Activated CD8-positive, alpha-beta memory T cell treated with anti-CD3 and anti-CD28 coated beads, Interleukin-2, amount 10 ng/mL, durations not matched to agents 7 days and 5 days (primary cell): ENCODE measurements at regions not wholly inside any gene's neighbourhood (a gene's known extent, or its start where the extent isn't known, plus 50 kb on each side); places are given as distances from the start of the nearest gene placed in this dataset.
"Not testable (repeated sequence)": the region's sequence is repeated elsewhere in the genome, so short reads cannot be mapped to it uniquely, and the experiment has no call there.

Experiments
- ATAC-seq: fragments of 150-1000 bp; cut with Tn5 transposase; one replicate; pipeline ENCODE4 v1.10.0; 2021; ENCODE audit warnings: moderate library complexity
- CTCF ChIA-PET: fragments of 350-600 bp; sonication (Branson Sonifier 250); formaldehyde crosslinking; loops from one replicate; lab custom pipeline; 2021; ENCODE audit warnings: antibody characterized with exemption; lab: Charles Lee
- DNase-seq: peaks from one replicate; pipeline ENCODE4 v3.0.0-alpha.2; 2020
- H3K27ac Mint-ChIP-seq: one replicate; pipeline ENCODE4 v1.8.0; 2021; ENCODE audit warnings: mild to moderate bottlenecking, mixed read lengths
- H3K27me3 Mint-ChIP-seq: one replicate; pipeline ENCODE4 v1.8.0; 2021; ENCODE audit warnings: mixed read lengths
- H3K36me3 Mint-ChIP-seq: one replicate; pipeline ENCODE4 v1.8.0; 2021; ENCODE audit warnings: mild to moderate bottlenecking, mixed read lengths
- H3K4me1 Mint-ChIP-seq: one replicate; pipeline ENCODE4 v1.8.0; 2021; ENCODE audit warnings: mixed read lengths
- H3K4me3 Mint-ChIP-seq: one replicate; pipeline ENCODE4 v1.8.0; 2021; ENCODE audit warnings: mild to moderate bottlenecking, moderate library complexity, mixed read lengths
- H3K9me3 Mint-ChIP-seq: one replicate; pipeline ENCODE4 v1.8.0; 2022; ENCODE audit warnings: low read depth, mixed read lengths

GRCh38 chr11:69912161-69912910, 93.1 kb upstream of the FGF3 start:
- H3K27ac Mint-ChIP-seq = no peak overlapping the region
- no peak overlapping the region for H3K4me3 Mint-ChIP-seq
- ATAC-seq (no peak), DNase-seq (no peak)
- CTCF ChIA-PET = no interaction called here
- H3K9me3 Mint-ChIP-seq = no peaks in the 10 kb centered on the region
- H3K27me3 Mint-ChIP-seq = no peaks in the 10 kb centered on the region
- H3K36me3 Mint-ChIP-seq = no peaks in the 10 kb centered on the region
- no peaks in the 10 kb centered on the region for H3K4me1 Mint-ChIP-seq

- ATAC-seq = peak; percentile 36
- Mint-ChIP-seq H3K9me3 (no peaks in the 10 kb centered on the region), H3K4me3 (no peak overlapping the region), H3K4me1 (no peaks in the 10 kb centered on the region), H3K36me3 (no peaks in the 10 kb centered on the region), H3K27me3 (no peaks in the 10 kb centered on the region), H3K27ac (no peak overlapping the region)
- DNase-seq = no peak
- CTCF ChIA-PET = interaction anchor here (1.0 kb wide), 1 partner anchor 228 kb away, joined by 3 read pairs; no protein-coding TSS in a partner anchor
These were observed 93.8 kb upstream of the FGF3 start for GRCh38 chr11:69912911-69913451.

DNA sequence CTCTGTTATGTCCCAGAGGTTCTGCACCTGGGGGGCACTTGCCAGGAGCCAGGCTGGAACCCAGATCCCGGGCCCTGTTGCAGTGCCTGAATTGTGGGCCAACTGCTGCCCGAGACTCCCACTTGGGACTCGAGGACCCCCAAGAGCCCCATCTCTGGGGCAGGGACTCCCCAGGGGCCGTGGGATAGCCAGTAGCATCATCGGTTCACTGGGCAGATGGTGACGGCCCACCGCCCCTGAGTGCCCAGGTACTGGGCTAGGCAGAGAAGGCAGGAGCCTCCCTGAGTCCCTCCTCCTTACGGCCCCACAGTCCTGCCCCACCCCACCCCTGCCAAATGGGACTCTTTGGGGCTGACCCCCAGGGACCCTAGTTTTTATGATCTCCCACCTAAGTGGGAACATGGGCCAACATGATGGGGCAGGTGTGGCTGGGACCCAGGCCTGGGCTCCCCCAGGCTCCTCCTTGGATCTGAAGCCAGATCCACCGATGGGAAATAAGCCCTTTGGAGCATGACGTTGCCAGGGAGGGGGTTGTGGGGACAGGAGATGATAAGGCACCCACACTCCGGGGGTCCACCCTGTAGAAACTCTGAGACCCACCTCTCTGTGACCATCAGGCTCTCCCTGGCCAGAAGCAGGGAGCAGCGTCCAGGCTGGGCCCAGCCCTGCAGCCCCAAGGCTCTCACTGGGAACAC, 94.5 kb upstream of the FGF3 start:
- ATAC-seq (no peak), DNase-seq (no peak)
- no peaks in the 10 kb centered on the region for H3K27me3 Mint-ChIP-seq
- no peaks in the 10 kb centered on the region for H3K36me3 Mint-ChIP-seq
- CTCF ChIA-PET = interaction anchor here (1.0 kb wide), 1 partner anchor 229 kb away, joined by 3 read pairs; no protein-coding TSS in a partner anchor
- no peak overlapping the region for H3K27ac Mint-ChIP-seq
- H3K4me3 Mint-ChIP-seq = no peak overlapping the region
- H3K9me3 Mint-ChIP-seq = no peaks in the 10 kb centered on the region
- H3K4me1 Mint-ChIP-seq = no peaks in the 10 kb centered on the region

GRCh38 chr11:69914286-69915150, 95.3 kb upstream of the FGF3 start:
- Mint-ChIP-seq H3K27ac (no peak overlapping the region), H3K4me3 (no peak overlapping the region), H3K27me3 (no peaks in the 10 kb centered on the region), H3K9me3 (no peaks in the 10 kb centered on the region), H3K36me3 (no peaks in the 10 kb centered on the region), H3K4me1 (no peaks in the 10 kb centered on the region)
- ATAC-seq = no peak
- CTCF ChIA-PET = interaction anchor here (0.7 to 2.6 kb wide), 6 partner anchors 12 to 290 kb away, joined by 3 to 17 read pairs (median 4); no protein-coding TSS in a partner anchor
- DNase-seq = no peak

- H3K36me3 Mint-ChIP-seq = no peaks in the 10 kb centered on the region
- ATAC-seq (no peak), DNase-seq (no peak)
- no peaks in the 10 kb centered on the region for H3K27me3 Mint-ChIP-seq
- no peak overlapping the region for H3K4me3 Mint-ChIP-seq
- CTCF ChIA-PET = interaction anchor here (0.7 to 2.6 kb wide), 6 partner anchors 13 to 289 kb away, joined by 3 to 17 read pairs (median 4); no protein-coding TSS in a partner anchor
- no peak overlapping the region for H3K27ac Mint-ChIP-seq
- H3K4me1 Mint-ChIP-seq = no peaks in the 10 kb centered on the region
- H3K9me3 Mint-ChIP-seq = no peaks in the 10 kb centered on the region
These were observed 95.9 kb upstream of the FGF3 start for GRCh38 chr11:69915151-69915500.

DNA sequence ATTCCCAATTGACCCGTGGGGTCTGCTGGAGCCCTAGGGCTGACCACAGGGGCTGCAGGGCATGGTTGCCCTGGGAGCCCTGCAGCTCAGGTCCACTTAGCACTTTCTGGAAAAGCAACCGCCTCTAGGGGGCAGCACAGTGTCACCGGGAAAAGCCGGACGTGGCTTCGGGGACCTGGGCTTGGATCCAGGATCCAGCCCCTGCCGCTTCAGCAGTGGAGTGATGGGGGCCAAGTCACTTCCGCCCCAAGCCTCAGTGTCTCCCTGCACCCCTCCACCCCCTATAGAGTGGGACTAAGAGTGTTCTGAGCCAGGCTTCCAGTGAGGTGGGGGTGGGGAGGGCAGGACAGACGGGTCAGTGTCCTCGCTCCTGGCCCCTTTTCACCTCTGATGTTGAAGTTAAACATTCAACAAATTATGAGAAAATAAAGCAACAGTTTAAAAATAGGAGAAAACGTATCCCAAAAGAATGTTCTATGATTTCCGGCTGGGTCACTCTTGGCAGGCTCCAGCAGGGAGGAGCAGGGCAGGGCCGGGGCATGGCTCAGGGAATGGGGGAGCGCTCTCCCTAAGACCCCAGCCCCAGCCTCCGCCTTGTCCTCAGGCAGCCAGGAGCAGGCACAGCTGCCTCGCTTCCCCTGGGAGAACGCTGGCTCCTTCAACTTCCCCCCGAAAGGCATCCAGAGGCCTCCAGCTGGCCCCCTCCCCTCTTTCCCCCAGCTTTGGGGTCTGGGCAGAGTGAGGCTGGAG, 96.5 kb upstream of the FGF3 start:
- CTCF ChIA-PET = interaction anchor here (0.6 to 2.6 kb wide), 8 partner anchors 13 to 321 kb away, joined by 3 to 17 read pairs (median 4); no protein-coding TSS in a partner anchor
- no peaks in the 10 kb centered on the region for H3K27me3 Mint-ChIP-seq
- DNase-seq = peak; percentile 65
- H3K4me3 Mint-ChIP-seq = no peak overlapping the region
- no peak for ATAC-seq
- H3K4me1 Mint-ChIP-seq = no peaks in the 10 kb centered on the region
- H3K27ac Mint-ChIP-seq = no peak overlapping the region
- no peaks in the 10 kb centered on the region for H3K36me3 Mint-ChIP-seq
- H3K9me3 Mint-ChIP-seq = no peaks in the 10 kb centered on the region

DNA sequence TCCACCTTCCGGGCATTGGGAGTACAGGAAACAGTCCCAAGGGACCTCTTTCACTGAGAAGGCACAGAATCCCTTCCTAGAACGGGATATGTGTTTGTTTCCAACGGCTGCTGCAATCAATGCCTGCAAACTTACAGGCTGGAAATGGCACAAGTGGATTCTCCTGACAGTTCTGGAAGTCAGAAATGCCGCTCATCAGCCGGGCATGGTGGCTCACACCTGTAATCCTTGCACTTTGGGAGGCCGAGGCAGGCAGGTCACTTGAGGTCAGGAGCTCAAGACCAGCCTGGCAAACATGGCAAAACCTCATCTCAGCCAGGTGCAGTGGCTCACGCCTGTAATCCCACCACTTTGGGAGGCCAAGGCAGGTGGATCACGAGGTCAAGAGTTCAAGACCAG, 97.0 kb upstream of the FGF3 start:
- DNase-seq, H3K36me3 Mint-ChIP-seq, ATAC-seq, H3K9me3 Mint-ChIP-seq, H3K27ac Mint-ChIP-seq, H3K4me3 Mint-ChIP-seq, H3K4me1 Mint-ChIP-seq, H3K27me3 Mint-ChIP-seq: not testable (repeated sequence)
- CTCF ChIA-PET = interaction anchor here (0.6 to 2.6 kb wide), 5 partner anchors 14 to 349 kb away, joined by 3 to 17 read pairs (median 5); no protein-coding TSS in a partner anchor

- CTCF ChIA-PET = interaction anchor here (1.0 to 2.6 kb wide), 3 partner anchors 275 to 349 kb away, joined by 3 to 17 read pairs (median 5); no protein-coding TSS in a partner anchor
- H3K9me3 Mint-ChIP-seq = no peaks in the 10 kb centered on the region
- no peak for DNase-seq
- H3K36me3 Mint-ChIP-seq = no peaks in the 10 kb centered on the region
- no peak overlapping the region for H3K4me3 Mint-ChIP-seq
- H3K4me1 Mint-ChIP-seq = no peaks in the 10 kb centered on the region
- no peak for ATAC-seq
- no peaks in the 10 kb centered on the region for H3K27me3 Mint-ChIP-seq
- H3K27ac Mint-ChIP-seq = no peak overlapping the region
These were observed 97.7 kb upstream of the FGF3 start for GRCh38 chr11:69916806-69917387.

- Mint-ChIP-seq H3K27ac (no peak overlapping the region), H3K4me1 (no peaks in the 10 kb centered on the region), H3K36me3 (no peaks in the 10 kb centered on the region), H3K4me3 (no peak overlapping the region), H3K27me3 (no peaks in the 10 kb centered on the region), H3K9me3 (no peaks in the 10 kb centered on the region)
- CTCF ChIA-PET = no interaction called here
- ATAC-seq (no peak), DNase-seq (no peak)
These were observed 98.3 kb upstream of the FGF3 start for GRCh38 chr11:69917529-69917928.

GRCh38 chr11:69918231-69918937, 99.2 kb upstream of the FGF3 start:
- no peaks in the 10 kb centered on the region for H3K4me1 Mint-ChIP-seq
- no peak for ATAC-seq
- no peaks in the 10 kb centered on the region for H3K27me3 Mint-ChIP-seq
- no peak overlapping the region for H3K4me3 Mint-ChIP-seq
- no peak for DNase-seq
- no peaks in the 10 kb centered on the region for H3K9me3 Mint-ChIP-seq
- no peaks in the 10 kb centered on the region for H3K36me3 Mint-ChIP-seq
- CTCF ChIA-PET = interaction anchor here (0.7 to 2.3 kb wide), 8 partner anchors 9 to 369 kb away, joined by 3 to 11 read pairs (median 3); no protein-coding TSS in a partner anchor
- no peak overlapping the region for H3K27ac Mint-ChIP-seq

DNA sequence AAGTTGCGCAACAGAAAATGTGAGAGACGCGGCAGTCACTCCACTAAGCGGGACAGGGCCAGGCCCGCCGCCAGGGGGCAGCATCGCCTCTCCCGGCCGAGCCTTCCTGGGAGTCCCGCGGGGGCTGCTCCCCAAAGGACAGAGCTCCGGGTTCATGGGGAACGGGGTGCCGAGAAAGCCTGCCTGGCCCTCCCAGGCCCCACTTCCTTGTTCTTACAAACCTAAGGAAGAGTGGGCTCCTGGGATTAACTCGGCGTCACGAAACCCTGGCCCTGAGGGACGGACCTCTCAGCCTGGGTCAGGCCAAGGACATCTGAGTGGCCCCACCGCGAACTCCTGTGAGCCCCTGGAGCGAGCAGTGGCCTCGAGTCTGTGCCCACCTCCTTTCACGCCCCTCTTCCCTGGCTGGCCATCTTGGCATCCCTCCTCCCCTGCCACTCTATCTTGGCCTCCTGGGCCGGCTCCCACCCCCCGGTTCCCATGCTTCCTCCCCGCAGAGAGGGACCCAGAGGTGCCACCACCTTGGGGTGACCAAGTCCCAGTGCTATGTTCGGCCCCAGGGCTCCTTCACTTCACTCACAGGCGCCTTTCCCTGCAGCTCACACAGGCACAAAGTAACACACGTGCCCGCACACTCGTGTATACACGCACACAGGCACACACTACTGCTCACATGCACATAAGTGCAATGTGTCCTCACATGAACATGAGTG, 99.9 kb upstream of the FGF3 start:
- peak; percentile 73 for DNase-seq
- CTCF ChIA-PET = interaction anchor here (0.7 to 2.3 kb wide), 8 partner anchors 10 to 368 kb away, joined by 3 to 11 read pairs (median 3); no protein-coding TSS in a partner anchor
- H3K27me3 Mint-ChIP-seq = no peaks in the 10 kb centered on the region

More for the DNA sequence above, 99.9 kb upstream of the FGF3 start:
- Mint-ChIP-seq H3K27ac (no peak overlapping the region), H3K36me3 (no peaks in the 10 kb centered on the region), H3K4me3 (no peak overlapping the region), H3K4me1 (no peaks in the 10 kb centered on the region), H3K9me3 (no peaks in the 10 kb centered on the region)
- peak; percentile 75 for ATAC-seq
